Body of pancreas (tissue), 4 donors: ENCODE measurements at regions not wholly inside any gene's neighbourhood (a gene's known extent, or its start where the extent isn't known, plus 50 kb on each side); places are given as distances from the start of the nearest gene placed in this dataset.

Experiments
- ATAC-seq: fragments of 150-250 bp; one replicate; pipeline ENCODE4 v1.9.1; 2016
- DNase-seq, 4 donors: peaks; one replicate each; pipeline ENCODE4 v3.0.0-alpha.2; 2019
- H3K27ac ChIP-seq, 4 donors: fragments of 200-600 bp; sonication (generic); 1 replicate in 3 of 4; 2 replicates in 1 of 4; pipeline versions ENCODE4 v1.5.1 to v1.6.1; 2016 to 2019; ENCODE audit warnings: mild to moderate bottlenecking in 1 of 4, mixed read lengths in 1 of 4, moderate library complexity in 1 of 4
- H3K27me3 ChIP-seq, 2 donors: fragments of 200-600 bp; sonication (generic); one replicate each; pipeline ENCODE4 v1.6.0; 2016; ENCODE audit warnings: mild to moderate bottlenecking in 1 of 2
- H3K36me3 ChIP-seq, 2 donors: fragments of 200-600 bp; sonication (generic); replicated peaks in 1 of 2; 2 replicates each; pipeline ENCODE4 v1.5.1; 2016; ENCODE audit warnings: low read depth in 2 of 2; ENCODE audit not compliant: insufficient read depth in 1 of 2
- H3K4me1 ChIP-seq: fragments of 200-600 bp; sonication (generic); one replicate; pipeline ENCODE4 v1.6.0; 2016
- H3K4me3 ChIP-seq, 2 donors: fragments of 200-600 bp; sonication (generic); 1 replicate in 1 of 2; 2 replicates in 1 of 2; pipeline ENCODE4 v1.5.1; 2016 to 2019
- H3K9me3 ChIP-seq, 3 donors: fragments of 200-600 bp; sonication (generic); 1 replicate in 2 of 3; 2 replicates in 1 of 3; pipeline ENCODE4 v1.5.1; 2016
- CTCF ChIP-seq, 7 experiments: fragments of 450-650 bp in 4 of 7; fragments of 200-600 bp in 3 of 7; sonication (generic) in 3 of 7; IDR thresholded peaks; one replicate each; pipeline ENCODE4 v1.5.1; 2016 to 2019; ENCODE audit warnings: antibody characterized with exemption in 7 of 7
- POLR2A ChIP-seq, 3 donors: fragments of 450-650 bp; IDR thresholded peaks; one replicate each; pipeline ENCODE4 v1.6.1; 2016; ENCODE audit warnings: antibody characterized with exemption in 3 of 3, mild to moderate bottlenecking in 2 of 3
- WGBS, 2 donors: methylation state at CpG; one replicate each; pipeline ENCODE4 v1.1.5; 2017; 5-methylcytosine and 5-hydroxymethylcytosine counted together
- intact Hi-C: fragments of 100-400 bp; cut with DNase I; formaldehyde crosslinking; loops from one replicate; pipeline ENCODE4 v1.15.1; 2023

- Histone ChIP-seq H3K36me3 (no peaks in the 10 kb centered on the region), H3K27ac (no peak overlapping the region), H3K4me3 (no peak overlapping the region), H3K9me3 (no peaks in the 10 kb centered on the region), H3K4me1 (no peaks in the 10 kb centered on the region), H3K27me3 (no peaks in the 10 kb centered on the region)
- 69 to 75% methylated on average over 3 of the region's 3 CpGs for WGBS, 2 donors
- TF ChIP-seq CTCF (IDR thresholded peaks at IDR 0.05) (no peak), POLR2A (IDR thresholded peaks at IDR 0.05) (no peak)
- intact Hi-C loops, result no loop called here
- ATAC-seq (no peak), DNase-seq (no peak)
Observed at GRCh38 chrY:7942711-7943110, 1031.2 kb upstream of the AMELY start.

GRCh38 chrY:7941856-7942255 is 1030.3 kb upstream of the AMELY start:
- intact Hi-C loops, result no loop called here
- DNase-seq (no peak), ATAC-seq (no peak)
- 61 to 67% methylated on average over 3 of the region's 3 CpGs for WGBS, 2 donors
- H3K36me3 ChIP-seq, result no peaks in the 10 kb centered on the region
- no peak overlapping the region for H3K27ac ChIP-seq
- H3K27me3 ChIP-seq, result no peaks in the 10 kb centered on the region
- no peaks in the 10 kb centered on the region for H3K9me3 ChIP-seq
- no peak overlapping the region for H3K4me3 ChIP-seq
- H3K4me1 ChIP-seq, result no peaks in the 10 kb centered on the region
- TF ChIP-seq POLR2A (IDR thresholded peaks at IDR 0.05), result no peak
- TF ChIP-seq CTCF (IDR thresholded peaks at IDR 0.05), result no peak

- ATAC-seq (no peak), DNase-seq (no peak)
- intact Hi-C loops, result no loop called here
- Histone ChIP-seq H3K4me3 (no peak overlapping the region), H3K36me3 (no peaks in the 10 kb centered on the region), H3K27ac (no peak overlapping the region), H3K4me1 (no peaks in the 10 kb centered on the region), H3K9me3 (no peaks in the 10 kb centered on the region), H3K27me3 (no peaks in the 10 kb centered on the region)
- 72 to 90% methylated on average over 2 of the region's 2 CpGs for WGBS, 2 donors
- no peak for TF ChIP-seq POLR2A (IDR thresholded peaks at IDR 0.05)
- no peak for TF ChIP-seq CTCF (IDR thresholded peaks at IDR 0.05)
Observed at GRCh38 chrY:7938982-7939718, 1027.6 kb upstream of the AMELY start.

GRCh38 chrY:7936831-7937230 is 1025.3 kb upstream of the AMELY start:
- Histone ChIP-seq H3K9me3 (no peaks in the 10 kb centered on the region), H3K4me3 (no peak overlapping the region), H3K36me3 (no peaks in the 10 kb centered on the region), H3K27me3 (no peaks in the 10 kb centered on the region), H3K27ac (no peak overlapping the region), H3K4me1 (no peaks in the 10 kb centered on the region)
- 69 to 81% methylated on average over 4 of the region's 4 CpGs for WGBS, 2 donors
- intact Hi-C loops, result no loop called here
- TF ChIP-seq CTCF (IDR thresholded peaks at IDR 0.05) (no peak), POLR2A (IDR thresholded peaks at IDR 0.05) (no peak)
- ATAC-seq (no peak), DNase-seq (no peak)

- no peaks in the 10 kb centered on the region for H3K4me1 ChIP-seq
- TF ChIP-seq POLR2A (IDR thresholded peaks at IDR 0.05), result no peak
- no peak for TF ChIP-seq CTCF (IDR thresholded peaks at IDR 0.05)
- no peak overlapping the region for H3K27ac ChIP-seq
- no peaks in the 10 kb centered on the region for H3K36me3 ChIP-seq
- ATAC-seq (no peak), DNase-seq (peak in 1 of 4 donors; percentile 4)
- intact Hi-C loops, result no loop called here
- 79 to 100% methylated on average over 1 of the region's 1 CpG for WGBS, 2 donors
- no peaks in the 10 kb centered on the region for H3K9me3 ChIP-seq
- no peaks in the 10 kb centered on the region for H3K27me3 ChIP-seq
- H3K4me3 ChIP-seq, result no peak overlapping the region
Observed at GRCh38 chrY:7936046-7936445, 1024.5 kb upstream of the AMELY start.
